ENCODE measurements at regions not wholly inside any gene's neighbourhood (a gene's known extent, or its start where the extent isn't known, plus 50 kb on each side); places are given as distances from the start of the nearest gene placed in this dataset.

- TF ChIP-seq USF2 (IDR thresholded peaks at IDR 0.05; ENCODE audit: low read length) = no peak
Observed at GRCh38 chr1:60992165-60992564, 90.2 kb upstream of the NFIA start (continued).
